Progenitor cell of endocrine pancreas (in vitro differentiated cells): ENCODE measurements at regions not wholly inside any gene's neighbourhood (a gene's known extent, or its start where the extent isn't known, plus 50 kb on each side); places are given as distances from the start of the nearest gene placed in this dataset.

Source experiments
- DNase-seq: peaks from one replicate; pipeline ENCODE4 v3.0.0; 2021; ENCODE audit warnings: low spot score; ENCODE audit not compliant: unreplicated experiment
- H3K27ac Mint-ChIP-seq: 2 replicates; pipeline ENCODE4 v1.8.0; 2021; ENCODE audit warnings: mild to moderate bottlenecking, moderate library complexity, mixed read lengths
- H3K27me3 Mint-ChIP-seq: 2 replicates; pipeline ENCODE4 v1.8.0; 2021; ENCODE audit warnings: mixed read lengths
- H3K36me3 Mint-ChIP-seq: 2 replicates; pipeline ENCODE4 v1.8.0; 2022; ENCODE audit warnings: mixed read lengths; ENCODE audit not compliant: insufficient read depth
- H3K4me1 Mint-ChIP-seq: 2 replicates; pipeline ENCODE4 v1.8.0; 2021; ENCODE audit warnings: low read depth, mixed read lengths
- H3K4me3 Mint-ChIP-seq: 2 replicates; pipeline ENCODE4 v1.8.0; 2021; ENCODE audit warnings: low read depth, mild to moderate bottlenecking, moderate library complexity, mixed read lengths
- H3K9me3 Mint-ChIP-seq: 2 replicates; pipeline ENCODE4 v1.8.0; 2021; ENCODE audit warnings: low read depth, mixed read lengths
- CTCF ChIP-seq: fragments of 200-600 bp; sonication (generic); IDR thresholded peaks from one replicate; pipeline ENCODE4 v1.5.0; 2021; ENCODE audit warnings: antibody characterized with exemption, mild to moderate bottlenecking; ENCODE audit not compliant: unreplicated experiment

- peaks cover 8% of the 10 kb centered on the region for H3K27me3 Mint-ChIP-seq
- H3K4me3 Mint-ChIP-seq = no peak overlapping the region
- H3K27ac Mint-ChIP-seq = no peak overlapping the region
- H3K4me1 Mint-ChIP-seq = peaks cover 14% of the 10 kb centered on the region
- no peaks in the 10 kb centered on the region for H3K36me3 Mint-ChIP-seq
- DNase-seq = no peak
- H3K9me3 Mint-ChIP-seq = no peaks in the 10 kb centered on the region
- no peak for TF ChIP-seq CTCF
These were observed 829.3 kb upstream of the ID2 start for GRCh38 chr2:7852546-7852945.

GRCh38 chr2:7857904-7858303 lies 824.0 kb upstream of the ID2 start:
- DNase-seq = no peak

GRCh38 chr2:7858624-7859023 lies 823.2 kb upstream of the ID2 start:
- no peak for TF ChIP-seq CTCF
- Mint-ChIP-seq H3K27ac (no peak overlapping the region), H3K27me3 (peaks cover 8% of the 10 kb centered on the region), H3K4me1 (no peaks in the 10 kb centered on the region), H3K9me3 (no peaks in the 10 kb centered on the region), H3K36me3 (no peaks in the 10 kb centered on the region), H3K4me3 (no peak overlapping the region)
- no peak for DNase-seq

More at GRCh38 chr2:7857904-7858303, 824.0 kb upstream of the ID2 start:
- Mint-ChIP-seq H3K4me3 (no peak overlapping the region), H3K4me1 (no peaks in the 10 kb centered on the region), H3K9me3 (no peaks in the 10 kb centered on the region), H3K27me3 (peaks cover 5% of the 10 kb centered on the region), H3K36me3 (no peaks in the 10 kb centered on the region), H3K27ac (no peak overlapping the region)
- no peak for TF ChIP-seq CTCF

GRCh38 chr2:7860693-7861092 lies 821.2 kb upstream of the ID2 start:
- TF ChIP-seq CTCF = no peak
- Mint-ChIP-seq H3K4me1 (no peaks in the 10 kb centered on the region), H3K36me3 (no peaks in the 10 kb centered on the region), H3K9me3 (no peaks in the 10 kb centered on the region), H3K27me3 (peaks cover 15% of the 10 kb centered on the region), H3K4me3 (no peak overlapping the region), H3K27ac (no peak overlapping the region)
- DNase-seq = no peak

- no peak for DNase-seq
- H3K4me1 Mint-ChIP-seq = no peaks in the 10 kb centered on the region
- no peaks in the 10 kb centered on the region for H3K9me3 Mint-ChIP-seq
- H3K27me3 Mint-ChIP-seq = peaks cover 15% of the 10 kb centered on the region
- H3K27ac Mint-ChIP-seq = no peak overlapping the region
- TF ChIP-seq CTCF = no peak
- H3K36me3 Mint-ChIP-seq = no peaks in the 10 kb centered on the region
- H3K4me3 Mint-ChIP-seq = no peak overlapping the region
These were observed 819.8 kb upstream of the ID2 start for GRCh38 chr2:7861910-7862702.
